Superior temporal gyrus (tissue), 1 donor: ENCODE measurements at regions not wholly inside any gene's neighbourhood (a gene's known extent, or its start where the extent isn't known, plus 50 kb on each side); places are given as distances from the start of the nearest gene placed in this dataset.

ENCODE experiments used
- DNase-seq: peaks from one replicate; pipeline ENCODE4 v3.0.0-alpha.2; 2016; ENCODE audit errors: extremely low spot score

DNA sequence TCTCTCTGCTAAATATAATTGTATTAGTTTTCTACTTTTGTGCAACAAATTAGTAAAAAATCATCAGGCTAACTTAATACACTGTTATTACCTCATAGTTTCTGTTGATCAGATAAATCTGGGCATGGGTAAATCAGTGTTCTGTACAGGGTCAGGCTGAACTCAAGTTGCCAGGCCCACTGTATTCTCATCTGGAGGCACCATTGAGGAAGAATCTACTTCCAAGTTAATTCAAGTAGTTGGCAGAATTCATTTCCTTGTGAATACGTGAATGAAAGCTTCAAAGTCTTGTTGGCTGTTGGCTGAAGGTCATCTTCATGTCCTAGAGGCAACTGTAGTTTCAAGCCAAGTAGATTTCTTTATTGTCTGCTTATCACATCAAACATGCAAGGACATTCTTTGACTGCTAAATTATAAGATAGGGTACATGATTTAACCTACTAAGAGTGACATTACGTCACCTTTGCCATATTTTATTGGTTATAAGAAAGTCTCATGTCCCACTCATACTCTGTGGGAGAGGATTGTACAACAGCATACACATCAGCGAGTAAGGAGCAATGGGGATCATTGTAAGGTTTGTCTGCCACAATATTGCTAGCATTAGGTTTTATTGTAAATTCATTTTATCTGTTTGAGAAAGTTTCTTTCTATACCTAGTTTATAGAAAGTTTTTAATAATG, 1219.0 kb downstream of the ARAP2 start:
- DNase-seq: no peak

DNA sequence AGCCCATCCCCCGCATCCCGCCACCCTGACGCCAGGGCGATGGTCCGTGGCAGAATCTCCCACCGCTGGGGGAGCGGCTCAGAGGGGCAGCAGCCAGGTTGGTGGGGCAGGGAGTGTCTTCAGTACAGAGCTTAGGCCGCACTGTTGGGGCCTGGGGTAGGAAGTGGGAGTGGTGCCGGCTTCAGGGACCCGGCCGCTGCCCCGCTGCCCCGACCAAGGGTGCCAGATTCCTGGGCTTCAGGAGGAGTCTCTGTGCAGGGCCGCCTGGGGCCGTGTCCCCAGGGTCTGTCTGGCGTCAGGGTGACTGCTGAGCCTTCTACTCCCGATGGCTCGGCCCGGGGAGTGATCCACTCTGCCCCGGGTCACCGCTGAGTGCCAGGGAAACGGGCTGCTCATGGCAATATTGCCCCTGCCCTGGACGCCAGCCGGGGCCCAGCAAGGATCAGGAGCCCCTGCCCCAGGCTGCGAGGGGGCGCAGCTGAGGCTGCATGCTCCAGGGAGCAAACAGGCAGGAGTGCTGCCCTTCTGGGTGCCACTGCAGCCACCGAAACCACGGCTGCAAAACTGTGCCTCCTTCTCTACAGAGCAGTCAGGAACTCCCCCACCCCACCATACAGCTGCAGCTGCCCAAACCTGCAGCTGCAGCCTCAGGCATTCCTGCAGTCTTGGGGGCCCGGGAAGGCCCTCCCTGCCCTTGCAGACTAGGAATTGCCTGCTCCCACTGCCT, 1206.1 kb downstream of the ARAP2 start:
- DNase-seq: no peak

DNA sequence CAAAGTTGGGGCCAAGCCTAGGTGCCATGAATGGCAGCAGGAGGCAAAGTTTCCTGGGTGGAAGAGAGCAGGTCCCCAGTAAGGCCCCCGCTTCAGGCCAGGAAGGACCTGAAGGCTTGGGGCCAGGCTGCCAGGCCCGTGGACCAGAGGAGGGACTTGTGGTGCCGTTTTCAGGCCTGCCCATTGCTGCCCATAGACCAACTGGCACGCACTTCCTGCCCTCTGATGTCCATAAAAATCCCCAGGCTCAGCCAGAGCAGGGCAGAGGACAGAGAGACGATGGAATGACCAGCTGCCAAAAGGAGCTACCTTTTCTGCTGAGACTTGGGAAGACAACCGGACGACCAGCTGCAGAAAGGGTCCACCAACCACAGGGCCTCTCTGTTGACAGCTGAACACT, 1205.5 kb downstream of the ARAP2 start:
- DNase-seq: no peak

DNA sequence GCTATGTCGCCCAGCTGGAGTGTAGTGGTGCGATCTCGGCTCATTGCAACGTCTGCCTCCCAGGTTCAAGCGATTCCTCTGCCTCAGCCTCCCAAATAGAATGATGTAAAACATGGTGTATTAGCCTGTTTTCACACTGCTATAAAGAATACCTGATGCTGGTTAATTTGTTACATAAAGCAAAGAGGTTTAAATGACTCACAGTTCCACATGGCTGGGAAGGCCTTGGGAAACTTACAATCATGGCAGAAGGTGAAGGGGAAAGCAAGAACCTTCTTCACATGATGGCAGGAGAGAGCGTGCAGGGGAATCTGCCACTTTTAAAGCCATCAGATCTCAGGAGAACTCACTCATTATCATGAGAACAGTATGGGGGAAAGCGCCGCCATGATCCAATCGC, 1191.8 kb downstream of the ARAP2 start:
- DNase-seq: no peak

DNA sequence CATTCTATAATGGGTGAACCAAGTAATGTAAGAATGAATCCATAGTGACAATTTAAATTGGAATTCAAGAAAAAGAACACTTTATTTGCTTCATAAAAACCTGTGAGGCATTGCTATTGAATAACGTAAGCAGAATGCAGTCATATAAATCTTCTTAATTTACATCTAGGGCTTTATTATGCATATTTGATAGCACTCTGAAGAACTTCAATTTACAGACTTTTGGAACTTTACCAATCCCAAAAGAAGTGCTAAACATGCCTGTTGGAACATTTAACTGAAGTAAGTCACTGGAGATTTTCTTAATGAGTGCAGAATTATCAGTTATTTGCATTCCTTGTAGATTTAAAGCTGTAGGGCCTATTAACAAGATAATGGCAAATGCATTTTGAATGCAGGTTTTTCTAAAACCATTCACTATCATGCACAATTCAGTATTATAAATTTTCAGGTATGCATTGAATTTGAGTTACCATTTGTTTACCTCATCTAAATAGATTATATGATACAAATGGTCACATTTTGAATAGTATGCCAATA, 1181.2 kb downstream of the ARAP2 start:
- DNase-seq: no peak

DNA sequence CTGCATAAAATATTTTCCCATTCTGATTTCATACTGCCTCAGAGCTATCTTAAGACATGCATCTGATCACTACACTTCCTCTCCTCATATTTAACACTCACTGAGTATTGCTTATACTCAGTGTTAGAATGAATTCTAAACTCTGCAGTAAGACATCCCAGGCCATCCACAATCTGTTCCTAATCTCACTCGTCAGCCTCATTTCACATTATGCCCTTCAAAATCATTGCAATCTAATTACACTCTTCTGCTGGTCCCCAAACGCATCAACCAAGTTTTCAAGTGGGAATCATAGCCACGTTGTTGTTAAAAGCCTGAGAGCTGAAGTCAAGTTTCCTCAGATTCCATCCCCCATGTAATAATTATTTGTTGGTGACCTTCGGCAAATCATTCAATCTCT, 1177.9 kb downstream of the ARAP2 start:
- no peak for DNase-seq

DNA sequence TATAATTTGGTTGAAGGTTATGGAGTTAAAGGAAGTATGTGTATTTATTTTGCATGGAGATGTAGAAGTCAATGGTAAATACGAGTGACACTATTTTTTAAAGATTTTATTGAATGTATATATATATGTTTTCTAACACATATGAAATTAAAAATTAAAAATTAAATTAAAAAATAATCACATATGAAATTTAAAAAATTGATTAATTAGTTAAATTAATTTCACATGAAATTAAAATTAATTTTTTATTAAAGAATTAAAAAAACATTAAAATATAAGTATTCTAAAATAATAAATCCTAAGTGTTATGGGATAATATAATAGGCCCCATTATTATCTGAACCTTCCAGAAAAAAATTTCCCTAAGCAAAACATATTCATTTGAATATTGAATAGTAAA, 1163.5 kb downstream of the ARAP2 start:
- no peak for DNase-seq

DNA sequence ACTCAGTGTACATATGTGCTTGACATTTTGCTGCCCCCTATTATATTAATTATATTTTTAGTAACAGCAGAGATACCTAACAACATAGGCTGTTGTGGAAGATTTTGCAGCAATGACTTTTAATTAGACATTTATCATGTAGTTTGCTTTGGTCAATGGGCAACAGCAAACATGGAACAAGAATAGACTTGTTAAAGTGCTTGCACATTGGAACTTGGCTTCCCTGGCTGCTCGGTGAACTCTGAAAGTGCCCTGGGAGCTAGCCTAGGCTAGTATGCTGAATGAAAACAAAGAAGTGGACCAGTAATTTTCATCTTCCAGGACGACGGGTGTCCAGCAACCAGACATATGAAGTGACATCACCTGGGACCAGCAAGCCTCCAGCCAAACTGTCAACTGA, 1157.1 kb downstream of the ARAP2 start:
- DNase-seq: no peak

DNA sequence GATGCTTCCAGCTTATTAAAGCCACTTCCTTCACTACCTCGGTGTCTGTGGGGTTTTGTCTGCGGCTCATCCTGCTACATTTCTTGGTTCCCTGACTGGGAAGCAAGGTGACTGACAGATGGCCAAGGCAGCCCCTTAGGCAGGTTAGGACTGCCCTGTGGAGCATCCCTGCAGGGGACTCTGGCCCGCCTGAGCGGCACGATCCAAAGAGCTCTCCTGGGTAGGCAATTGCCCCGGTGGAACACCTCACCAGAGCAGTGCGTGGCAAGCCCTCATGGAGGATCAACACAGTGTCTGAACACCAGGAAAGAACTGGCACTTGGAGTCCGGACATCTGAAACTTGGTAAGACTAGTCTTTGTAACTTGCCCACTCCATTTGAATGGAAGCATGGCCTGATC, 1143.4 kb downstream of the ARAP2 start:
- DNase-seq: no peak

DNA sequence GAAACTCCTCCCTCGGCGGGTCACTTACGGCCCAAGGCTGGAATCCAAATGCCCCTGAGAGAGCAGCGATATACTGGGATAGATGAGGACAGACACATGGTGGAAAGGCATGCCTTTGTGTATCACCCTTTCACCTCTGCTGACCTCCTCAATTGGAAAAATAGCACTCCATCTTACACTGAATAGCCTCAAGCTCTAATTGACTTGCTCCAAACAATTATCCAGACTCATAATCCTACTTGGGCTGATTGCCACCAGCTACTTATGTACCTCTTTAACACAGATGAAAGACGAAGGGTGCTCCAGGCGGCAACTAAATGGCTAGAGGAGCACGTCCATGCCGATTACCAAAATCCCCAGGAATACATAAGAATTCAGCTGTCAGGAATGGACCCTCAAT, 1142.2 kb downstream of the ARAP2 start:
- DNase-seq: no peak

DNA sequence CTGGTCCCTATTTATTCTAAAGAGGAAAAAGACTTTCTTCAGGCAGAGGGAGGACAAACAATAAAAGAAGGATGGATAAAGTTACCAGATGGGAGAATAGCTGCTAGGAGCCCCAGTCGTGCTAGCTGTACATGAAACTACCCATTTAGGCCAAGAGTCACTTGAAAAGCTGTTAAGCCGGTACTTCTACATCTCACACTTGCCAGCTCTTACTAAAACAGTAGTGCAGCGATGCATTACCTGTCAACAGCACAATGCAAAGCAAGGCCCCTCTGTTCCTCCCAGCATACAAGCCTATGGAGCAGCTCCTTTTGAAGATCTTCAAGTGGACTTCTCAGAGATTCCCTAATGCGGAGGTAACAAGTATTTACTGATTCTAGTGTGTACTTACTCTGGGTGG, 1138.8 kb downstream of the ARAP2 start:
- DNase-seq: no peak

DNA sequence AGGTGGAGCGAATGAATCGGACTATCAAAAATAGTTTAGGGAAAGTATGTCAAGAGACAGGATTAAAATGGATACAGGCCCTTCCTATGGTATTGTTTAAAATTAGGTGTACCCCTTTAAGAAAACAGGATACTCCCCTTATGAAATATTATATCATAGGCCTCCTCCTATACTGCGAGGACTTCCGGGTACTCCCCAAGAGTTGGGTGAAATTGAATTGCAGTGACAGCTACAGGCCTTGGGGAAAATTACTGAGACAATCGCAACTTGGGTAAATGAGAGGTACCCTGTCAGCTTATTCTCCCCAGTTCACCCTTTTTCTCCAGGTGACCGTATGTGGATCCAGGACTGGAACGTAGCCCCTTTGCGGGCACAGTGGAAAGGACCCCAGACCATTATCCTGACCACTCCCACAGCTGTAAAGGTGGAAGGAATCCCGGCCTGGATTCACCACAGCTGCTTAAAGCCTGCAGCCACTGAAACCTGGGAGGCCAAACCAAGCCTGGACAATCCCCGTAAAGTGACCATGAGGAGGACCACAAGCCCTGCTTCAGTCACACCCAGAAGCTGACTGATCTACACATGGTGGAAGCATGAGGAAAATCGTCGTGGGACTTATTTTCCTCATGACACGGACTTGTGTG, 1138.1 kb downstream of the ARAP2 start:
- no peak for DNase-seq

DNA sequence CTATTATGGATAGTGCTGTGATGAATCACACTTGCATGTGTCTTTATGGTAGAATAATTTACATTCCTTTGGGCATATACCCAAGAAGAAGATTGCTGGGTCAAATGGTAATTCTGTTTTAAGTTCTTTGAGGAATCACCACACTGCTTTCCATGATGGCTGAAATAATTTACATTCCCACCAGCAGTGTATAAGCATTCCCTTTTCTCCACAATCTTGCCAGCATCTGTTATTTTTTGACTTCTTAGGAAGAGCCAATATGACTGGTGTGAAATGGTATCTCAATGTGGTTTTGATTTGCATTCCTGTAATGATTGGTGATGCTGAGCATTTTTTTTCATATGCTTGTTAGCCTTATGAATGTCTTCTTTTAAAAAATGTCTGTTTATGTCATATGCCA, 1120.2 kb downstream of the ARAP2 start:
- DNase-seq: no peak

DNA sequence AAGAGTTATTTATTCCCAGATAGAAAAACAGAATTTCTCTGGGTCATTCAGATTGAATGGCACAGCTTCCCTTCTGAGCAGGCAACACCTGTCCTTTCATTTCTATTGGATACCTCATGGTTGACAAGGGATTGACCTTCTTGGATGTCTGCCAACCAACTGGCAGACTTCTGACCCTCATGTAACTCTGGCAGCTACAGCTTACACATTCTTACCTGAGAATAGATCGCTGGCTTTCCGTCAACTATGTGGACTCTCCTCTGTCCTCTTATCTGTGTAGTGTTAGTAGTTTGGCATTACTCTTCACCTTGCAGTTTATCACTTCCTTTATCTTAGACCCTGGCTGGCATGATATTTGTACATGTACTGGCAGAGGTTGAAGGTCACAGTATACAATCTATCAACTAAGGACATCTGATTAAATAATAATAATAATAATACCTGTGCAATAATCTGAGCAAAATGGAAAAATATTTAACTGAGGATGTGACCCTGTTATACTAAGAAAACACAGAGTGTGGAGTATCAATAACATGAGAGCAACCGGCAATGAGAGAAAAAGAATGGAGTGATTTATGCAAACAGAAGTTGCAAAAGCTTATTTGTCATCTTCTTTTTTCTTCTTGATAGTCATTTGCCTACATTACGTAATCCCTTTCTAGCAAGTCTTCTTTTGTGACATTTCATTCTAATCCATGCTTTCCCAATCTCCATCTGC, 1118.2 kb downstream of the ARAP2 start:
- DNase-seq: no peak

DNA sequence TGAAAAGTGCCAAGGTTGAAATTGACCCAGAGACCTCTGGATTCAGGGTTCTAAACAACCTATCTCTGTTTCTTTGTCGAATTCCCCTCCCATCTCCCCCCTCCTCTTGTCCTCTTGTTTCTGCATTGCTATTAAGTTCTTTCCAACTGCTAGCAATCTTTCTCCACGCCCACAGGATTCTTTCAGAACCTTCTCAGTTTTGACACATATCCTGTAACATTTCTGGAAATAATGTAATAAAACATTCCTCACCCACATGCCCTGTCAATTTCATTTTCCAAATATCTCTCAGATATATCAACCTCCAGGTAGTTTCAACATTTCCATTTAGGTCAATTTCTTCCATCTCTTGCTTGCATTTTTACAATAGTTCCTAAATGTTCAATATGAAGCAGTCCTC, 1105.9 kb downstream of the ARAP2 start:
- no peak for DNase-seq

DNA sequence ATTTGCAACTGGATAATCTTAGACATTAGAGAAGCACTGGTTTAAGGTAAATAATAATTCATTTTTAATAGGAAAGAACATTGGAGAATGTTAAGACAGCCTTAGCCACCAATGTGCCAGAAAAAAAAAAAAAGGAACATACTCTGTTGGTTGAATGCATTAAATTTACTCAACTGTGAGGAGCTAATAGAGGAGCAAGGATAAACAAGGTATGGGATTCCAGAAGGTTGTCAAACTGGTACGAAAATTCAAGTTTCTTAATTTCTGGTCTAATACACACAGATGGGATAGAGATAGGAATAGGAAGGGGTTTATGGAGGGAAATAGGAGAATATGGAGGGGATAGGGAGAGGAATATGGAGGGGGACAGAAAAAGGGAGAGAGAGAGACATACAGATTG, 1096.6 kb downstream of the ARAP2 start:
- DNase-seq: no peak

DNA sequence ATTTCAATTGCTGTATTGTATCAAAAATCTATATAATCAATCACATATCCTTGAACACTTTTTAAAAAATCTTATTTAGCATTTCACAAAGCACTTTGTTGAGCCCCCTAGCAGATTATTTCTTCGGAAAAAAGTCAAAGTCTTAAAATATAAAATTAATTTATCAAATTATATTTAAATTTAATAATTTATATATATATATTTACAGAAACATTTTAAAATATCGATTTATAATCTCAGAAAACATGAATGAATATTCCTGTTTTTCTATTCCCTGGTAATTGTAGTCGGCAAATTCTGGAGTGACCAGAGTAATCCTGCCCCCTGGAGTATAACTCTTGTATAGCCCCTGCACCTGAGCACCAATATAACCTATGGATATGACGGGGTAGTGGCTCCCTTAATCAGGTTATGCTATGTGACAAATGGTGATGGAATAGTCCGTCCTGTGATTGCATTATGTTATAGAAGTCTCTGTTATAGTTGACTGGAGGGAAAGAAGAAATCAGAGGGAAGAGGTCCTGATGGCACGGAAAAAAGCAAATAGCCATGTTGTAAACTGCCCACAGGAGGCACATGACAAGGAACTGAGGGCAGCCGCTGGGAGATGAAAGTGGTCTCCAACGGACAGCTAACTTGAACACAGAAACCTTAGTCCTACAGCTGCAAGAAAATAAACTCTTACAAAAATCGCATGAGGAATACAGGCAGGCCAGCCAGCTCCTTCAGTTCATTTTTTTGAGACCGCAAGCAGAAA, 1092.3 kb downstream of the ARAP2 start:
- no peak for DNase-seq

DNA sequence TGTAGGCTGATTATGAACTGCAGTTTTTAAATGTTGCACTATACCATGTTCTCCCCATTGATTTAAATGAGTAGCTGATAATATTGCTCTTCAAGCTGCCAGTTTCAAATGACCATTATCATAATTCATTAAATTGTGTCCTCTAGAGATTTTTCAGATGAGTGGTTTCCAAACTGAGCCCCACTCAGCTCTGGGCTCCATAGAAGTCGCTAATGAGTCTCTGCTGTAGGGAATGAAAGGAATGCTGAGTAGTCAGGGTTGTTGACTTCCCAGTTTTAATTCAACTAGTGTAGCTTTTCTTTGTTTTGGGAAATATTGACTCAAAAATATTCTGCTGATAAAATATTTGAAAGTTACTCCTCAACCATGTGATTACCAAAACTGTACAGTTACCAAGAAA, 1081.1 kb downstream of the ARAP2 start:
- DNase-seq: no peak

DNA sequence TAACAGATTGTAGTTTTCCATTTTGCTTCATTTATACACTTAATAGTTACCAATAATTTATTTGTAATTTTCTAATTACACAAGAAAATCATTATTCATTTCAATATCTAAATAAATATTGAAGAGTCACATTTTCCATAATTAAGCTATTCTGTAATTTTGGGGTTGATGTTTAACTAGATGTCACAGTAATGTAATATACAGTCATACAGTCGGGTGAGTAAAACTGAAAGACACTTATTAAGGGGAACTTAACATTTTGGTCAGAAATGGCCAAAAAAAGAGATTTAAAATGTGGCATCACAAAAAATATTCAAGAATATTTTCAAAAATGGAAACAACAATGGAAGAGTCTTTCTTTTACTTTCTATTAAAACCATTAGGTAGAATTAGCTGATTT, 1080.3 kb downstream of the ARAP2 start:
- DNase-seq: no peak

DNA sequence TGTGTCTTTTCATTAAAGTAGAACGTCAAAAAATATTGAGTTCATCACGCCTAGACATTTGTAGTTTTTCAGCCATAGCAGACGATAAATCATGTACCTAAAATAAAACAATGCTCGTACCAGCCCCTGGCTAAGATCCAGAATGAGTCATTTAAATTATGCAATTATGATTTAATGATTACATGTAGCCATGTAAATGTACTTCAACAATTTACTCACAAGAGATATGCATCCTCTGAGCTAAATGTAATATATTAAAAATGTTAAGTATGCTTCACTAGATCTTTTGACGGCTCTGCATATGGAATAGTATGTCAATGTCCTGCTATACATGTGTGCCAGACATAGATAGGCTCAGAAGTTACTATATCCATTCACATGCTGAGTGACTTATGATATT, 1077.8 kb downstream of the ARAP2 start:
- no peak for DNase-seq

DNA sequence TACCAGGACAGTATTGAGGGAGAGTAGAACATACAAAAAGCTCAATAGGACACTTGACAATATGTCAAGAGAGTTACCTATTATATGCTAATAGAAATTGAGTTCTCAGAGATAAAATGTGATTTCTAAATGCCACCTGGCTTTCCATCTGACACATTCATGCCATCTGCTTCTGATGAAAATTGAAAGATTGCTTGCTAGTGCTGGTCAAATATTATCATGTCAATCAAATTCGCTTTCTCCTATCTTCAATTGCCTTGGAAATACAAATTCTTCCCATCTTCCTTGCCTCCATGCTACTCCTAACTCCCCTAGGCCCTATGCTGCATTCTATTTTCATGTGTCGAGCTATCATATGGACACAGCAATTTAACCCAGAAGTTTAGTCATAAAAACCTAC, 1076.9 kb downstream of the ARAP2 start:
- DNase-seq: no peak

DNA sequence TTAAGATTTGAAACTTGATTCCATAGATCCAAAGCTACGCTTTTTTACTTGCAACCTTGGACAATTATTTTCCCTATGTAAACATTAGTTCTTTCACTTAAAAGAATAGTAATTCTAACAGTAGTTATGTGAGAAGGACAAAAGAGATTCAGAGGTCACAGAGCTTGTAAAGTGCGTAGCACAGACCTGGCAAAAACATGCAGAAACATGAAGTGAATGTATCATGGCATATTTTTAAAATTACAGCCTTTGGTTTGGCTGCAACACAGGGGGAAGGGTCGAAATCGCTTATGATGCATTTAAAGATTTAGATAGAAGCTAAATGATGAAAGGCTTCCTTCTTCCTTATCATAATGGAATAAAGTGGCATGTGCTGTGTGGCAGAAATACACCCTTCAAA, 1068.8 kb downstream of the ARAP2 start:
- DNase-seq: no peak
